ENCODE measurements at regions not wholly inside any gene's neighbourhood (a gene's known extent, or its start where the extent isn't known, plus 50 kb on each side); places are given as distances from the start of the nearest gene placed in this dataset.
"Not testable (repeated sequence)": the region's sequence is repeated elsewhere in the genome, so short reads cannot be mapped to it uniquely, and the experiment has no call there.

GRCh38 chr15:96969732-96970710 lies 639.5 kb downstream of the NR2F2 start:
- TF ChIP-seq, protein P1, sequence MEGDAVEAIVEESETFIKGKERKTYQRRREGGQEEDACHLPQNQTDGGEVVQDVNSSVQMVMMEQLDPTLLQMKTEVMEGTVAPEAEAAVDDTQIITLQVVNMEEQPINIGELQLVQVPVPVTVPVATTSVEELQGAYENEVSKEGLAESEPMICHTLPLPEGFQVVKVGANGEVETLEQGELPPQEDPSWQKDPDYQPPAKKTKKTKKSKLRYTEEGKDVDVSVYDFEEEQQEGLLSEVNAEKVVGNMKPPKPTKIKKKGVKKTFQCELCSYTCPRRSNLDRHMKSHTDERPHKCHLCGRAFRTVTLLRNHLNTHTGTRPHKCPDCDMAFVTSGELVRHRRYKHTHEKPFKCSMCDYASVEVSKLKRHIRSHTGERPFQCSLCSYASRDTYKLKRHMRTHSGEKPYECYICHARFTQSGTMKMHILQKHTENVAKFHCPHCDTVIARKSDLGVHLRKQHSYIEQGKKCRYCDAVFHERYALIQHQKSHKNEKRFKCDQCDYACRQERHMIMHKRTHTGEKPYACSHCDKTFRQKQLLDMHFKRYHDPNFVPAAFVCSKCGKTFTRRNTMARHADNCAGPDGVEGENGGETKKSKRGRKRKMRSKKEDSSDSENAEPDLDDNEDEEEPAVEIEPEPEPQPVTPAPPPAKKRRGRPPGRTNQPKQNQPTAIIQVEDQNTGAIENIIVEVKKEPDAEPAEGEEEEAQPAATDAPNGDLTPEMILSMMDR (IDR thresholded peaks at IDR 0.05; ENCODE audit: control insufficient read depth, insufficient read depth, low read depth, low read length, missing control alignments) = no peak
- no peak for DNase-seq (ENCODE audit: low read depth)
- H3K4me3 ChIP-seq (ENCODE audit: control insufficient read depth, low read depth, low read length) = no peak overlapping the region

DNA sequence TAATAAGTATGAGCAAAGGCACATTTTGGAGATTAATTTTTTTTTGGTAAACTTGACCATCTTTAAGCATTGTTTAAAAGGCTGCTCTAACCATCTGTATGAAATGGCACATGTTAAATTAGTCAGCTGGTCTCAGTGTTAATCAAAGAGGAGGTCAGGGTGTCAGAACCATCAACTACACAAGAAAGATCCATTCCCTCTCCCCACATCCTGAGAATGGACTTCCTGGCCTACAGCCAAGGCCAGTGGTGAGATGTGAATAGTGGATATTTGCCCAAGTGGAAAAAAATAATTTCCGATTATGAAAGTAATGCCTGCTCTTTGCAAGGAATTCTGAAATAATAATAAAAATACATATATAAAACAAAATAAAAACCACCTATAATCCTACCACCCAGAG lies 641.7 kb downstream of the NR2F2 start:
- TF ChIP-seq, protein P1 (IDR thresholded peaks at IDR 0.05; ENCODE audit: control insufficient read depth, insufficient read depth, low read depth, low read length, missing control alignments) = no peak

GRCh38 chr15:96974761-96975160 lies 644.3 kb downstream of the NR2F2 start:
- H3K4me3 ChIP-seq (ENCODE audit: control insufficient read depth, low read depth, low read length) = no peak overlapping the region
- TF ChIP-seq, protein P1 (IDR thresholded peaks at IDR 0.05; ENCODE audit: control insufficient read depth, insufficient read depth, low read depth, low read length, missing control alignments) = no peak
- DNase-seq (ENCODE audit: low read depth) = no peak

More for the DNA sequence above, 641.7 kb downstream of the NR2F2 start:
- DNase-seq (ENCODE audit: low read depth) = no peak
- no peak overlapping the region for H3K4me3 ChIP-seq (ENCODE audit: control insufficient read depth, low read depth, low read length)

DNA sequence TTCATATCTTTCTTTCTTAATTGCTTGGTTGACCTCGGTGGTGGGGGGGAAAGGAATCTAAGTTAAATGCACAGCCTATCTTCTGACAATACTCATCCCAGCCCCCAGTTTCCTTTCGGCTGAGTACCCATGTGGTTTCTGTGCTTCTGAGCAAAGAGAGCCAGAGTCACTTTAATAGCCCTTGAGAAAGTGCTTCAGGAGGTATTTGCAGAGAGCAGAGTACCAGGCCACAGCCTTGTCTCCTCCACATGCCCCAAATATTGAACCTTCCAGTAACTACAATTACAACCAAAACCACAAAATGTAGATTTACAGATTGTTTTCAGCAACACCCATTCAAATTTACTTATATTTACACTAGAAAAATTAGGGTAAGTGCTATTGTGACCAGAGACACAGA lies 647.4 kb downstream of the NR2F2 start:
- no peak for DNase-seq (ENCODE audit: low read depth)
- H3K4me3 ChIP-seq (ENCODE audit: control insufficient read depth, low read depth, low read length) = no peak overlapping the region
- TF ChIP-seq, protein P1 (IDR thresholded peaks at IDR 0.05; ENCODE audit: control insufficient read depth, insufficient read depth, low read depth, low read length, missing control alignments) = no peak

DNA sequence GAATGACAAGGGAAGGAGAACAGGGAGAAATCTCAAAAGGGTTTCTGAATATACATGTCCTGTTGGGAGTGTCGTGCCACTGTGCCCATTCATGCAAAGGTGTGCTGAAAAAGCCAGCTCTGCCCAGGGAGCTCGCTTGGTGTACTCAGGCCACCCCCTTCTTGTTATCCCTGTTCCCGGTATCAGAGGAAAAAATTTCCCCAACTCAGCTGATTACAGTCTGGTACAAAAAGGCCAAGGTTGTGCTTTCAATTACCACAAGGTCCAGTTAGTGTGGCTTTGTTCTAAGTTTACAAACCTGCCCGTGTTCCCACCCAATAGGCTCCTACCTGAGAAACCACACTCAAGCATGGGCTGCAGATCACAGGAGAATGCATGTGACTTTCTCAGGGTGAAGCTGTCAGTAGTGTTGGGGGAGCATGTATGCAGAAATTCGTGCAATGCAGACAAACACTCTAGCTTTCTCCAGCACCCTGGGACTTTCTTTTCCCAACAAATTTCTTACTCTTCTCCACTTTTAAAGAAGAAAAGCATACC lies 648.5 kb downstream of the NR2F2 start:
- no peak for DNase-seq (ENCODE audit: low read depth)

GRCh38 chr15:96984121-96984671 lies 653.7 kb downstream of the NR2F2 start:
- not testable (repeated sequence) for DNase-seq (ENCODE audit: low read depth); H3K4me3 ChIP-seq (ENCODE audit: control insufficient read depth, low read depth, low read length)

More for the DNA sequence above, 648.5 kb downstream of the NR2F2 start:
- TF ChIP-seq, protein P1 (IDR thresholded peaks at IDR 0.05; ENCODE audit: control insufficient read depth, insufficient read depth, low read depth, low read length, missing control alignments) = no peak
- H3K4me3 ChIP-seq (ENCODE audit: control insufficient read depth, low read depth, low read length) = no peak overlapping the region

DNA sequence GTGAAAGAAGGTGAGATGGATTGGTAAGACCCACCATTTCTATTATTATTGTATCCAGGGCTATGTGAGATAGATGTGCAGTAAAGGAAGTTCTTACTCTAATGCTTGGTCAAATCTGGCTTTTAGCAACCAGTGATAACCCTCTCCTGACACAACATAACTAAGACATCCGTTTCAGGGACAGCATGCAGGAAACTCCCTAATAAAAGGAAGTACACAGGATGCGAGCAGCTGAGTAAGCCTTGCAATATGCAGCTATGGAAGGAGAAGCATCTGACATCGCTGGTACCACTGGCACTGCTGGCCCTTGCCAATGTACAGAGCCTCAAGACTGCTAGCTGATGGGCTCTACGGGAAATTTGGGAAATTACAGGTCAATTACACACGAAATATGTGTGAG lies 662.3 kb downstream of the NR2F2 start:
- TF ChIP-seq, protein P1 (IDR thresholded peaks at IDR 0.05; ENCODE audit: control insufficient read depth, insufficient read depth, low read depth, low read length, missing control alignments) = no peak
- no peak overlapping the region for H3K4me3 ChIP-seq (ENCODE audit: control insufficient read depth, low read depth, low read length)
- DNase-seq (ENCODE audit: low read depth) = no peak

Data from AG09309 (cell line).